WTC11 (cell line): ENCODE measurements at regions not wholly inside any gene's neighbourhood (a gene's known extent, or its start where the extent isn't known, plus 50 kb on each side); places are given as distances from the start of the nearest gene placed in this dataset.

Experiments used
- IRF2 ChIP-seq: sonication (generic); formaldehyde crosslinking; IDR thresholded peaks from 2 replicates; pipeline ENCODE4 v1.8.0; 2022; ENCODE audit warnings: low read depth, missing genetic modification reagents, borderline replicate concordance
- NR2C2 ChIP-seq: sonication (generic); formaldehyde crosslinking; IDR thresholded peaks from 2 replicates; pipeline ENCODE4 v1.8.0; 2022; ENCODE audit warnings: mild to moderate bottlenecking, missing genetic modification reagents
- TCF7 ChIP-seq: sonication (generic); formaldehyde crosslinking; IDR thresholded peaks from 2 replicates; pipeline ENCODE4 v1.8.0; 2022; ENCODE audit warnings: mild to moderate bottlenecking, low read depth, missing genetic modification reagents, moderate library complexity
- TP53 ChIP-seq: sonication (generic); formaldehyde crosslinking; IDR thresholded peaks from 2 replicates; pipeline ENCODE4 v1.8.1; 2023; ENCODE audit warnings: mild to moderate bottlenecking, missing genetic modification reagents
- TF ChIP-seq, protein P1 (sequence below): sonication (generic); formaldehyde crosslinking; IDR thresholded peaks from 2 replicates; pipeline ENCODE4 v1.8.1; 2023; ENCODE audit warnings: mild to moderate bottlenecking, missing genetic modification reagents, borderline replicate concordance

- TF ChIP-seq, protein P1, sequence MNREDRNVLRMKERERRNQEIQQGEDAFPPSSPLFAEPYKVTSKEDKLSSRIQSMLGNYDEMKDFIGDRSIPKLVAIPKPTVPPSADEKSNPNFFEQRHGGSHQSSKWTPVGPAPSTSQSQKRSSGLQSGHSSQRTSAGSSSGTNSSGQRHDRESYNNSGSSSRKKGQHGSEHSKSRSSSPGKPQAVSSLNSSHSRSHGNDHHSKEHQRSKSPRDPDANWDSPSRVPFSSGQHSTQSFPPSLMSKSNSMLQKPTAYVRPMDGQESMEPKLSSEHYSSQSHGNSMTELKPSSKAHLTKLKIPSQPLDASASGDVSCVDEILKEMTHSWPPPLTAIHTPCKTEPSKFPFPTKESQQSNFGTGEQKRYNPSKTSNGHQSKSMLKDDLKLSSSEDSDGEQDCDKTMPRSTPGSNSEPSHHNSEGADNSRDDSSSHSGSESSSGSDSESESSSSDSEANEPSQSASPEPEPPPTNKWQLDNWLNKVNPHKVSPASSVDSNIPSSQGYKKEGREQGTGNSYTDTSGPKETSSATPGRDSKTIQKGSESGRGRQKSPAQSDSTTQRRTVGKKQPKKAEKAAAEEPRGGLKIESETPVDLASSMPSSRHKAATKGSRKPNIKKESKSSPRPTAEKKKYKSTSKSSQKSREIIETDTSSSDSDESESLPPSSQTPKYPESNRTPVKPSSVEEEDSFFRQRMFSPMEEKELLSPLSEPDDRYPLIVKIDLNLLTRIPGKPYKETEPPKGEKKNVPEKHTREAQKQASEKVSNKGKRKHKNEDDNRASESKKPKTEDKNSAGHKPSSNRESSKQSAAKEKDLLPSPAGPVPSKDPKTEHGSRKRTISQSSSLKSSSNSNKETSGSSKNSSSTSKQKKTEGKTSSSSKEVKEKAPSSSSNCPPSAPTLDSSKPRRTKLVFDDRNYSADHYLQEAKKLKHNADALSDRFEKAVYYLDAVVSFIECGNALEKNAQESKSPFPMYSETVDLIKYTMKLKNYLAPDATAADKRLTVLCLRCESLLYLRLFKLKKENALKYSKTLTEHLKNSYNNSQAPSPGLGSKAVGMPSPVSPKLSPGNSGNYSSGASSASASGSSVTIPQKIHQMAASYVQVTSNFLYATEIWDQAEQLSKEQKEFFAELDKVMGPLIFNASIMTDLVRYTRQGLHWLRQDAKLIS: no peak
- no peak for TF ChIP-seq TCF7 (CRISPR knock-in tag)
- TF ChIP-seq TP53 (CRISPR knock-in tag): no peak
- TF ChIP-seq NR2C2: no peak
- no peak for TF ChIP-seq IRF2 (CRISPR knock-in tag)
Observed at GRCh38 chr5:30845194-30845593, 348.3 kb upstream of the CDH6 start.
